ENCODE measurements at regions not wholly inside any gene's neighbourhood (a gene's known extent, or its start where the extent isn't known, plus 50 kb on each side); places are given as distances from the start of the nearest gene placed in this dataset.

GRCh38 chr17:77523540-77523939 lies 382.8 kb downstream of the SEC14L1 start:
- FAIRE-seq = no peak
- no peak for DNase-seq (ENCODE audit: insufficient read length, low spot score)
- TF ChIP-seq SPI1 (IDR thresholded peaks at IDR 0.05; ENCODE audit: low read depth, low read length) = no peak
- no peak for TF ChIP-seq POU2F2 (IDR thresholded peaks at IDR 0.05; ENCODE audit: low read depth, low read length)
- no peak for TF ChIP-seq PAX5 (IDR thresholded peaks at IDR 0.05; ENCODE audit: insufficient read depth, low read length, severe bottlenecking)
- TF ChIP-seq POLR2A (IDR thresholded peaks at IDR 0.05; ENCODE audit: low read depth, low read length) = no peak
- TF ChIP-seq POLR2AphosphoS5 (IDR thresholded peaks at IDR 0.05; ENCODE audit: low read depth, low read length) = no peak
- TF ChIP-seq TAF1 (IDR thresholded peaks at IDR 0.05; ENCODE audit: low read depth, low read length) = no peak

GRCh38 chr17:77526259-77526711 lies 385.5 kb downstream of the SEC14L1 start:
- FAIRE-seq = no peak
- TF ChIP-seq POLR2AphosphoS5 (IDR thresholded peaks at IDR 0.05; ENCODE audit: low read depth, low read length) (no peak), PAX5 (IDR thresholded peaks at IDR 0.05; ENCODE audit: insufficient read depth, low read length, severe bottlenecking) (no peak), SPI1 (IDR thresholded peaks at IDR 0.05; ENCODE audit: low read depth, low read length) (no peak), TAF1 (IDR thresholded peaks at IDR 0.05; ENCODE audit: low read depth, low read length) (no peak), POLR2A (IDR thresholded peaks at IDR 0.05; ENCODE audit: low read depth, low read length) (no peak), POU2F2 (IDR thresholded peaks at IDR 0.05; ENCODE audit: low read depth, low read length) (no peak)
- DNase-seq (ENCODE audit: insufficient read length, low spot score) = no peak

DNA sequence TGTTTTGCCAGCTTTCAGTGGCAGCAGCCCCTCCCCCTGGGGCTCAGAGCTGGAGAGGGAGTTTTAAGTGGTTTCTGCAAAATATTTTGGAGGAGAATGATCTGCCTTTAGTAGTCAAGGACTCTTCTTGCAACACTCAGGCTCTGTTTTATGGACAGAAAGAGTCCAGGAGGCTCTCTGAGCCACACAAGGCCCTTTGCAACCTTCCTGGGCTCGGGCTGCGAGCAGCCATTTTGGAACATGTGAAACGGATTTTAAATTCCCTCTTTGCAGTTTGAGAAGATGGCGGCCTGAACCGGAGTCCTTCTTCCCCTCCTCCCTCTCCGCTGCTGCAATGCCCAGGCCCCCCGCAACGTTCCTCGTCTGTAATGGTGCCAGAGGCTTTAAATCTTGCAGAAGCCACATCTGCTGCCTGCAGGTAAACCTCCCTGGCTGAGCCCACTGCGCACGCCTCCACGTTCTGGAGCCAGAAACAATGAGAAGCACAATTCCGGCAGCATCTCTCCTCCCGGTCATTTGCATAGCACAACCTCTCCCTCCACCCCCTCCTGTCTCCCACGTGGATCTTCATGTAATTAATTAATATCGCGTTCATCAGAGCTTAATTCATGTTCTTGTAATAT lies 386.1 kb downstream of the SEC14L1 start:
- FAIRE-seq = no peak
- TF ChIP-seq TAF1 (IDR thresholded peaks at IDR 0.05; ENCODE audit: low read depth, low read length) = no peak
- no peak for TF ChIP-seq POLR2A (IDR thresholded peaks at IDR 0.05; ENCODE audit: low read depth, low read length)
- no peak for TF ChIP-seq SPI1 (IDR thresholded peaks at IDR 0.05; ENCODE audit: low read depth, low read length)
- TF ChIP-seq POU2F2 (IDR thresholded peaks at IDR 0.05; ENCODE audit: low read depth, low read length) = no peak
- no peak for TF ChIP-seq POLR2AphosphoS5 (IDR thresholded peaks at IDR 0.05; ENCODE audit: low read depth, low read length)
- TF ChIP-seq PAX5 (IDR thresholded peaks at IDR 0.05; ENCODE audit: insufficient read depth, low read length, severe bottlenecking) = no peak
- DNase-seq (ENCODE audit: insufficient read length, low spot score) = no peak

GRCh38 chr17:77527409-77527808 lies 386.6 kb downstream of the SEC14L1 start:
- no peak for DNase-seq (ENCODE audit: insufficient read length, low spot score)
- no peak for FAIRE-seq
- TF ChIP-seq POLR2A (IDR thresholded peaks at IDR 0.05; ENCODE audit: low read depth, low read length) = no peak
- TF ChIP-seq POLR2AphosphoS5 (IDR thresholded peaks at IDR 0.05; ENCODE audit: low read depth, low read length) = no peak
- no peak for TF ChIP-seq TAF1 (IDR thresholded peaks at IDR 0.05; ENCODE audit: low read depth, low read length)
- no peak for TF ChIP-seq POU2F2 (IDR thresholded peaks at IDR 0.05; ENCODE audit: low read depth, low read length)
- no peak for TF ChIP-seq PAX5 (IDR thresholded peaks at IDR 0.05; ENCODE audit: insufficient read depth, low read length, severe bottlenecking)
- no peak for TF ChIP-seq SPI1 (IDR thresholded peaks at IDR 0.05; ENCODE audit: low read depth, low read length)

DNA sequence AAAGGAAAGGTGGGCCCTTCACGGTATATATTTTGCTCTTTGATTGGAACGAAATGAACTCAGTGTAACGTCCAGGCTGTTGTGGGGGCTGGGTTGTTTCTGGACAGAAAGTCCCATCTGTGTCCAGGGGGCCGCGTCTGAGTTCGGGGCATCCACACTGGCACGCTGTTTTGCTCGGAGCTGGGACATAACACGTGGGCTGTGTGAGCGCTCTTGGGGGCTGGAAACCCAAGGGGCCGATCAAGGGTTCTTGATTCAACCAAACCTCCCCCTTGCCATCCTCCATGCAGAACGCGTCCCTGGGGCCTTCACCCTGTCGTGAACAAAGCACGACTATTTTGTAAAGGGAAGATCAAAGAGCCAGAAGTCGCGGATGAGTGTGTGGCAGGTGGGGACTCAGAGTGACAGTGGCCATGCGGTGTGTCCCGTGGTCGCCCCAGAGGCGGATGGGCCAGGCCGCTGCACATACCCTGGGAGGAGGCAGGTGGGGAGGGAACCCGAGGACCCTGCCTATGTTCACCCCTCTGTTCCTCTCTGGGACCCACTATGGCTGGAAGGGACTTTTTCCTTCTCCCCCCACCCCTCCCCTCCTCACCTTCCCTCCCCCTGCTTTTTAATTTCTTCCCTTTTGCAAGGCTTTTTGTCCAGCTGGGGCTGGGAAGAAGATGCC lies 387.2 kb downstream of the SEC14L1 start:
- no peak for DNase-seq (ENCODE audit: insufficient read length, low spot score)
- FAIRE-seq = no peak
- no peak for TF ChIP-seq POU2F2 (IDR thresholded peaks at IDR 0.05; ENCODE audit: low read depth, low read length)
- no peak for TF ChIP-seq TAF1 (IDR thresholded peaks at IDR 0.05; ENCODE audit: low read depth, low read length)
- TF ChIP-seq POLR2A (IDR thresholded peaks at IDR 0.05; ENCODE audit: low read depth, low read length) = no peak
- no peak for TF ChIP-seq POLR2AphosphoS5 (IDR thresholded peaks at IDR 0.05; ENCODE audit: low read depth, low read length)
- no peak for TF ChIP-seq PAX5 (IDR thresholded peaks at IDR 0.05; ENCODE audit: insufficient read depth, low read length, severe bottlenecking)
- TF ChIP-seq SPI1 (IDR thresholded peaks at IDR 0.05; ENCODE audit: low read depth, low read length) = no peak

- no peak for TF ChIP-seq POLR2A (IDR thresholded peaks at IDR 0.05; ENCODE audit: low read depth, low read length)
- TF ChIP-seq POLR2AphosphoS5 (IDR thresholded peaks at IDR 0.05; ENCODE audit: low read depth, low read length) = no peak
- TF ChIP-seq PAX5 (IDR thresholded peaks at IDR 0.05; ENCODE audit: insufficient read depth, low read length, severe bottlenecking) = no peak
- no peak for TF ChIP-seq POU2F2 (IDR thresholded peaks at IDR 0.05; ENCODE audit: low read depth, low read length)
- TF ChIP-seq TAF1 (IDR thresholded peaks at IDR 0.05; ENCODE audit: low read depth, low read length) = no peak
- no peak for TF ChIP-seq SPI1 (IDR thresholded peaks at IDR 0.05; ENCODE audit: low read depth, low read length)
- FAIRE-seq (no peak), DNase-seq (ENCODE audit: insufficient read length, low spot score) (no peak)
Observed at GRCh38 chr17:77528516-77529327, 388.0 kb downstream of the SEC14L1 start.

DNA sequence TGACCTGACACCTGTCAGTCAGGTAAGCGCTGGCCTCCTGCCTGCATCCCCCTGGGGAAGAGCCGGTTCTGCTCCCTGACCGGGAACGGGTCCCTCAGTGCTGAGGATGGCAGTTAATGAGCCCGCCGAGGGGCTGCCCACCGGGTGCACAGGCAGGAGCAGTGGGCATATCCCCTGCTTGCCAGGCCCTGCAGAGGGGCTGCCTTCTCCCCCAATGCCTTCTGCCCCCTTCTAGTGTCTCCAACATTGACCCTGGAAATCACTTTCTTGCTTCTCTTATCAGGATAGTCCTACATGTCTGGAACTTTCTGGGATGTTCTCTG lies 388.5 kb downstream of the SEC14L1 start:
- no peak for DNase-seq (ENCODE audit: insufficient read length, low spot score)
- no peak for FAIRE-seq
- no peak for TF ChIP-seq TAF1 (IDR thresholded peaks at IDR 0.05; ENCODE audit: low read depth, low read length)
- TF ChIP-seq POLR2AphosphoS5 (IDR thresholded peaks at IDR 0.05; ENCODE audit: low read depth, low read length) = no peak
- no peak for TF ChIP-seq PAX5 (IDR thresholded peaks at IDR 0.05; ENCODE audit: insufficient read depth, low read length, severe bottlenecking)
- TF ChIP-seq POLR2A (IDR thresholded peaks at IDR 0.05; ENCODE audit: low read depth, low read length) = no peak
- no peak for TF ChIP-seq POU2F2 (IDR thresholded peaks at IDR 0.05; ENCODE audit: low read depth, low read length)
- TF ChIP-seq SPI1 (IDR thresholded peaks at IDR 0.05; ENCODE audit: low read depth, low read length) = no peak

DNA sequence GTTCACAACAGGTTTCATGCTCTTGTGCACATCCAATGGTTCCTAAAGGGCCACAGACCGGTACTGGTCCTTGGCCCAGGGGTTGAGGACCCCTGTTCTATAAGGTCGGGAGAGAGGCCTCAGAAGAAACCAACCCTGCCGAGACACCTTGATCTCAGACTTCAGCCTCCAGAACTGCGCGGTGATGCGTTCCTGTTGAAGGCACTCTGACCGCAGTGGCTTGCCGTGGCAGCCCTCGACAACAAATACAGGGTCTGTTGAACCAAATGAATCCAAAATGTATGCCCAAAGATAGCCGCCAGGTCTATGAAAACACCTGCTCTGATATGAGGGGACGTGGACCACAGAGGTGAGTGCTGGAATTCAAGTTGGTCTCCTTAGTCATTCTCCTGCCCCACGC lies 389.8 kb downstream of the SEC14L1 start:
- DNase-seq (ENCODE audit: insufficient read length, low spot score) (no peak), FAIRE-seq (no peak)
- TF ChIP-seq PAX5 (IDR thresholded peaks at IDR 0.05; ENCODE audit: insufficient read depth, low read length, severe bottlenecking) = no peak
- no peak for TF ChIP-seq POLR2A (IDR thresholded peaks at IDR 0.05; ENCODE audit: low read depth, low read length)
- TF ChIP-seq SPI1 (IDR thresholded peaks at IDR 0.05; ENCODE audit: low read depth, low read length) = no peak
- TF ChIP-seq POLR2AphosphoS5 (IDR thresholded peaks at IDR 0.05; ENCODE audit: low read depth, low read length) = no peak
- no peak for TF ChIP-seq TAF1 (IDR thresholded peaks at IDR 0.05; ENCODE audit: low read depth, low read length)
- no peak for TF ChIP-seq POU2F2 (IDR thresholded peaks at IDR 0.05; ENCODE audit: low read depth, low read length)

DNA sequence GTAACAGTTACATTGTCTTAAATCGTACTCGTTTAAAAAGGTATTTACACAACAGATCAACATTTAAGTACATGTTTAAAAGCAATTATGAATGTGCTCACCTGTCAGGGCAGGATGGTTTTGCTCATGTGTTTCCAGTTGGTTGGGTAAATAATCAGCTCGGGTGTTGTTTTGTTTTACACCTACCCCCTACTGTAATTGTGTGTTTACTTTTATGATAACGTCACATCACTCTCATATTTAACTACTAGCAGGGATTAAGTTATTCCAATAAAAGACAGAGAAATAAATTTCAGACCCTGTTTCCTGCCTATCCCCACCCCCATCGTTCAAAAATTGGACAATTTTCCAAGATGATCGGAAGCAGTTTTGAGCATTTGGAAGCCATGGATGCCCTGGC lies 390.2 kb downstream of the SEC14L1 start:
- no peak for FAIRE-seq
- no peak for DNase-seq (ENCODE audit: insufficient read length, low spot score)
- no peak for TF ChIP-seq POLR2AphosphoS5 (IDR thresholded peaks at IDR 0.05; ENCODE audit: low read depth, low read length)
- TF ChIP-seq POU2F2 (IDR thresholded peaks at IDR 0.05; ENCODE audit: low read depth, low read length) = no peak
- TF ChIP-seq PAX5 (IDR thresholded peaks at IDR 0.05; ENCODE audit: insufficient read depth, low read length, severe bottlenecking) = no peak
- no peak for TF ChIP-seq SPI1 (IDR thresholded peaks at IDR 0.05; ENCODE audit: low read depth, low read length)
- TF ChIP-seq POLR2A (IDR thresholded peaks at IDR 0.05; ENCODE audit: low read depth, low read length) = no peak
- TF ChIP-seq TAF1 (IDR thresholded peaks at IDR 0.05; ENCODE audit: low read depth, low read length) = no peak
